ENCODE measurements at regions not wholly inside any gene's neighbourhood (a gene's known extent, or its start where the extent isn't known, plus 50 kb on each side); places are given as distances from the start of the nearest gene placed in this dataset.
"Not testable (repeated sequence)": the region's sequence is repeated elsewhere in the genome, so short reads cannot be mapped to it uniquely, and the experiment has no call there.

DNA sequence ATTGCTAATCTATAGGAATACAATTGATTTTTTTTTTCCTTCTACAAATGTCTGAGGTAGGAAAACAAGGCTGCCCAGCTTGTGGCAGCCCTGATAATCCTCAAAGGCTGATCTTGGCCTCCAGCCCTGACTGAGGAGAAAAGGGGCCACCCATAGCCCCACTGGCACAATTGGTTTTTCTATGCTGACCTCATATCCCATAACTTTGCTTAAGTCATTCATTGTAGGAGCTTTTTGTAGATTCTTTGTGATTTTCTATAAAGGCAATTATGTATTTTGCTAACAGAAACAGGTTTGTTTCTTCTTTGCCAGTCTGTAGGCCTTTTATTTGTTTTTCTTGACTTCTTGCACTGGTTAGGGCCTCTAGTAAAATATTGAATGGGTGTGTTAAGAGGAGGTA lies 80.2 kb upstream of the C15orf39 start:
- POLR2A ChIA-PET, result no interaction called here

GRCh38 chr15:75123395-75123794 lies 78.3 kb upstream of the C15orf39 start:
- DNase-seq (no peak), ATAC-seq (ENCODE audit: poor library complexity) (no peak)
- intact Hi-C loops (cut with DNase I, micrococcal nuclease), result no loop called here
- POLR2A ChIA-PET, result no interaction called here
- Mint-ChIP-seq H3K4me1 (ENCODE audit: low read depth) (no peaks in the 10 kb centered on the region), H3K27ac (no peak overlapping the region), H3K27me3 (no peaks in the 10 kb centered on the region), H3K9me3 (no peaks in the 10 kb centered on the region), H3K4me3 (no peak overlapping the region), H3K36me3 (ENCODE audit: low read depth) (no peaks in the 10 kb centered on the region)
- CTCF ChIA-PET, result no interaction called here
- Histone ChIP-seq H3K36me3 (ENCODE audit: insufficient read depth, low read length) (no peaks in the 10 kb centered on the region), H3K4me1 (ENCODE audit: insufficient read depth, low read length) (no peaks in the 10 kb centered on the region), H3K27me3 (ENCODE audit: control insufficient read depth in 1 of 2, insufficient read depth in 2 of 2, low read length in 2 of 2) (no peaks in the 10 kb centered on the region), H3K4me3 (ENCODE audit: low read length) (no peak overlapping the region), H3K9me3 (ENCODE audit: control insufficient read depth in 1 of 2, insufficient read depth in 1 of 2, low read length in 2 of 2) (no peaks in the 10 kb centered on the region), H3K27ac (ENCODE audit: low read depth in 1 of 2, low read length in 2 of 2) (no peak overlapping the region)
- TF ChIP-seq CTCF (IDR thresholded peaks at IDR 0.05), result no peak

More for the DNA sequence above, 80.2 kb upstream of the C15orf39 start:
- intact Hi-C loops (cut with DNase I, micrococcal nuclease), result no loop called here
- no peaks in the 10 kb centered on the region for H3K36me3 ChIP-seq (ENCODE audit: insufficient read depth, low read length)
- no peak for TF ChIP-seq CTCF (IDR thresholded peaks at IDR 0.05)
- Mint-ChIP-seq H3K27ac (no peak overlapping the region), H3K4me3 (no peak overlapping the region), H3K4me1 (ENCODE audit: low read depth) (no peaks in the 10 kb centered on the region), H3K27me3 (no peaks in the 10 kb centered on the region), H3K36me3 (ENCODE audit: low read depth) (no peaks in the 10 kb centered on the region), H3K9me3 (no peaks in the 10 kb centered on the region)
- H3K27me3 ChIP-seq (ENCODE audit: control insufficient read depth in 1 of 2, insufficient read depth in 2 of 2, low read length in 2 of 2), result no peaks in the 10 kb centered on the region
- H3K27ac ChIP-seq (ENCODE audit: low read depth in 1 of 2, low read length in 2 of 2), result no peak overlapping the region
- H3K4me3 ChIP-seq (ENCODE audit: low read length), result no peak overlapping the region
- no peaks in the 10 kb centered on the region for H3K4me1 ChIP-seq (ENCODE audit: insufficient read depth, low read length)
- ATAC-seq (ENCODE audit: poor library complexity) (no peak), DNase-seq (no peak)
- CTCF ChIA-PET, result no interaction called here
- no peaks in the 10 kb centered on the region for H3K9me3 ChIP-seq (ENCODE audit: control insufficient read depth in 1 of 2, insufficient read depth in 1 of 2, low read length in 2 of 2)

DNA sequence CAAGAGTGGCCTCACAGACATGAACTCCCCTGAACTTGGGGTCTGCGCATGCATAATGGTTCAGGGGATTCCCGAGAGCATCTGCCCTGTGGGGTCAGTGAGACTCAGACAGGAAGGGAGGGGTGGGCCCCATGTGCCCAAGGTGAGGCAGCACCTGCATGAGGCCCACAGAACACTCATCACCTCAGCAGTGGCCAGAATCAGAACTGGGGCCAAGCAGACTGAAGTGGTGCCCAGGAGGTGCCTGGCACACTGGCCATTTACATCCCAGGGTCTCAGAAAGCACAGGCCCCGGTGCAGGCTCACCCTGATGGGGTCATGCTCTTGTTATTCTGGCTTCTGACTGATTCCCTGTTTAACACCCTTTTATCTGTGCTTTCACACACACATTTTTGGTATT lies 77.4 kb upstream of the C15orf39 start:
- CTCF ChIA-PET, DNase-seq: not testable (repeated sequence)

GRCh38 chr15:75125935-75126334 lies 75.7 kb upstream of the C15orf39 start:
- peaks cover 10% of the 10 kb centered on the region for H3K4me1 ChIP-seq (ENCODE audit: insufficient read depth, low read length)
- no peaks in the 10 kb centered on the region for H3K9me3 ChIP-seq (ENCODE audit: control insufficient read depth in 1 of 2, insufficient read depth in 1 of 2, low read length in 2 of 2)
- intact Hi-C loops (cut with DNase I, micrococcal nuclease), result no loop called here
- ATAC-seq (ENCODE audit: poor library complexity) (no peak), DNase-seq (no peak)
- Mint-ChIP-seq H3K27me3 (no peaks in the 10 kb centered on the region), H3K4me3 (no peak overlapping the region), H3K36me3 (ENCODE audit: low read depth) (no peaks in the 10 kb centered on the region), H3K27ac (no peak overlapping the region), H3K9me3 (no peaks in the 10 kb centered on the region), H3K4me1 (ENCODE audit: low read depth) (peaks cover 4% of the 10 kb centered on the region)
- ChIA-PET POLR2A (no interaction called here), CTCF (no interaction called here)
- H3K36me3 ChIP-seq (ENCODE audit: insufficient read depth, low read length), result no peaks in the 10 kb centered on the region
- no peak for TF ChIP-seq CTCF (IDR thresholded peaks at IDR 0.05)
- no peaks in the 10 kb centered on the region for H3K27me3 ChIP-seq (ENCODE audit: control insufficient read depth in 1 of 2, insufficient read depth in 2 of 2, low read length in 2 of 2)
- no peak overlapping the region for H3K27ac ChIP-seq (ENCODE audit: low read depth in 1 of 2, low read length in 2 of 2)
- H3K4me3 ChIP-seq (ENCODE audit: low read length), result no peak overlapping the region

More for the DNA sequence above, 77.4 kb upstream of the C15orf39 start:
- H3K4me1 ChIP-seq (ENCODE audit: insufficient read depth, low read length); H3K27me3 ChIP-seq (ENCODE audit: control insufficient read depth in 1 of 2, insufficient read depth in 2 of 2, low read length in 2 of 2); ATAC-seq (ENCODE audit: poor library complexity); H3K4me1 Mint-ChIP-seq (ENCODE audit: low read depth); H3K36me3 ChIP-seq (ENCODE audit: insufficient read depth, low read length); POLR2A ChIA-PET; H3K9me3 Mint-ChIP-seq; H3K36me3 Mint-ChIP-seq (ENCODE audit: low read depth); H3K27ac ChIP-seq (ENCODE audit: low read depth in 1 of 2, low read length in 2 of 2); H3K9me3 ChIP-seq (ENCODE audit: control insufficient read depth in 1 of 2, insufficient read depth in 1 of 2, low read length in 2 of 2); H3K4me3 Mint-ChIP-seq; H3K27ac Mint-ChIP-seq; H3K4me3 ChIP-seq (ENCODE audit: low read length); intact Hi-C loops (cut with DNase I, micrococcal nuclease); H3K27me3 Mint-ChIP-seq: not testable (repeated sequence)

All from CD4-positive, alpha-beta T cell (primary cell).